DND-41 (cell line): ENCODE measurements at regions not wholly inside any gene's neighbourhood (a gene's known extent, or its start where the extent isn't known, plus 50 kb on each side); places are given as distances from the start of the nearest gene placed in this dataset.

ENCODE experiments used
- ATAC-seq: fragments of 200-7000 bp; cut with Tn5 transposase; 3 replicates; pipeline ENCODE4 v1.9.1; 2021; ENCODE audit warnings: low read depth; ENCODE audit not compliant: insufficient read depth
- DNase-seq: peaks from one replicate; pipeline ENCODE4 v3.0.0-alpha.2; 2020
- H2AFZ ChIP-seq: 2 replicates; pipeline ENCODE4 v1.6.0; 2012; ENCODE audit warnings: low read depth, low read length
- H3K27ac ChIP-seq: 2 replicates; pipeline ENCODE4 v1.5.1; 2012; ENCODE audit warnings: low read length, inconsistent platforms
- H3K27me3 ChIP-seq: fragments of 200-600 bp; sonication (generic); 2 replicates; pipeline ENCODE4 v1.6.0; 2012; ENCODE audit warnings: low read length, mild to moderate bottlenecking, inconsistent platforms; ENCODE audit not compliant: insufficient read depth, poor library complexity
- H3K36me3 ChIP-seq: 2 replicates; pipeline ENCODE4 v1.5.1; 2012; ENCODE audit warnings: low read length, inconsistent platforms; ENCODE audit not compliant: insufficient read depth
- H3K4me1 ChIP-seq: 2 replicates; pipeline ENCODE4 v1.5.1; 2012; ENCODE audit warnings: mild to moderate bottlenecking, low read length; ENCODE audit not compliant: insufficient read depth
- H3K4me2 ChIP-seq: 2 replicates; pipeline ENCODE4 v1.6.0; 2012; ENCODE audit warnings: mild to moderate bottlenecking, moderate library complexity, low read length, inconsistent platforms; ENCODE audit not compliant: insufficient read depth
- H3K4me3 ChIP-seq, 2 experiments: fragments of 200-600 bp in 1 of 2; shearing (Covaris generic) in 1 of 2; 2 replicates each; pipeline ENCODE4 v1.5.1; 2012 to 2016; ENCODE audit warnings: inconsistent platforms in 2 of 2, low read length in 2 of 2, mild to moderate bottlenecking in 2 of 2, low read depth in 1 of 2, moderate library complexity in 1 of 2
- H3K79me2 ChIP-seq: 2 replicates; pipeline ENCODE4 v1.6.0; 2012; ENCODE audit warnings: low read length, inconsistent platforms; ENCODE audit not compliant: insufficient read depth
- H3K9ac ChIP-seq: 2 replicates; pipeline ENCODE4 v1.6.0; 2012; ENCODE audit warnings: low read depth, mild to moderate bottlenecking, inconsistent platforms, low read length, moderate library complexity
- H3K9me3 ChIP-seq: 2 replicates; pipeline ENCODE4 v1.5.1; 2012; ENCODE audit warnings: low read length, moderate library complexity, mild to moderate bottlenecking, inconsistent platforms; ENCODE audit not compliant: insufficient read depth, severe bottlenecking
- H4K20me1 ChIP-seq: 2 replicates; pipeline ENCODE4 v1.6.0; 2012; ENCODE audit warnings: low read length; ENCODE audit not compliant: insufficient read depth
- CTCF ChIP-seq: IDR thresholded peaks from 2 replicates; pipeline ENCODE4 v1.5.1; 2012; ENCODE audit warnings: borderline replicate concordance, low read length, moderate library complexity, mild to moderate bottlenecking; ENCODE audit not compliant: poor library complexity, severe bottlenecking; ENCODE audit errors: extremely low read depth
- EZH2 ChIP-seq: IDR thresholded peaks from 3 replicates; pipeline ENCODE4 v1.6.1; 2012; ENCODE audit warnings: borderline replicate concordance, low read depth, mild to moderate bottlenecking, moderate library complexity, low read length, inconsistent platforms; ENCODE audit not compliant: severe bottlenecking

GRCh38 chr5:39478863-39479262, 54.1 kb upstream of the DAB2 start:
- no peak overlapping the region for H3K4me3 ChIP-seq
- no peak overlapping the region for H3K27ac ChIP-seq
- ATAC-seq = no peak
- no peaks in the 10 kb centered on the region for H3K36me3 ChIP-seq
- H3K79me2 ChIP-seq = no peaks in the 10 kb centered on the region
- H3K4me2 ChIP-seq = no peak overlapping the region
- H3K9me3 ChIP-seq = no peaks in the 10 kb centered on the region
- TF ChIP-seq EZH2 (no peak), CTCF (no peak)
- no peak overlapping the region for H3K9ac ChIP-seq
- H3K27me3 ChIP-seq = peaks cover 12% of the 10 kb centered on the region
- H4K20me1 ChIP-seq = no peaks in the 10 kb centered on the region
- no peaks in the 10 kb centered on the region for H3K4me1 ChIP-seq
- no peak overlapping the region for H2AFZ ChIP-seq
- no peak for DNase-seq

- H2AFZ ChIP-seq = no peak overlapping the region
- H3K4me1 ChIP-seq = no peaks in the 10 kb centered on the region
- ATAC-seq = no peak
- H3K9ac ChIP-seq = no peak overlapping the region
- no peak for TF ChIP-seq EZH2
- no peak for TF ChIP-seq CTCF
- H4K20me1 ChIP-seq = no peaks in the 10 kb centered on the region
- H3K9me3 ChIP-seq = no peaks in the 10 kb centered on the region
- H3K79me2 ChIP-seq = no peaks in the 10 kb centered on the region
- H3K27ac ChIP-seq = no peak overlapping the region
- H3K4me2 ChIP-seq = no peak overlapping the region
- no peaks in the 10 kb centered on the region for H3K36me3 ChIP-seq
- no peak for DNase-seq
- H3K27me3 ChIP-seq = peaks cover 17% of the 10 kb centered on the region
- no peak overlapping the region for H3K4me3 ChIP-seq
Measured at GRCh38 chr5:39476843-39477220, 52.1 kb upstream of the DAB2 start.

- no peak overlapping the region for H3K27ac ChIP-seq
- H3K4me1 ChIP-seq = no peaks in the 10 kb centered on the region
- peaks cover 17% of the 10 kb centered on the region for H3K27me3 ChIP-seq
- no peaks in the 10 kb centered on the region for H3K9me3 ChIP-seq
- H3K4me2 ChIP-seq = no peak overlapping the region
- no peak overlapping the region for H2AFZ ChIP-seq
- DNase-seq (no peak), ATAC-seq (no peak)
- H3K9ac ChIP-seq = no peak overlapping the region
- no peak for TF ChIP-seq EZH2
- no peak for TF ChIP-seq CTCF
- no peaks in the 10 kb centered on the region for H4K20me1 ChIP-seq
- no peaks in the 10 kb centered on the region for H3K79me2 ChIP-seq
- H3K36me3 ChIP-seq = no peaks in the 10 kb centered on the region
- no peak overlapping the region for H3K4me3 ChIP-seq
Measured at GRCh38 chr5:39475881-39476842, 51.4 kb upstream of the DAB2 start.
